GM23248 (cell line): ENCODE measurements at regions not wholly inside any gene's neighbourhood (a gene's known extent, or its start where the extent isn't known, plus 50 kb on each side); places are given as distances from the start of the nearest gene placed in this dataset.

ENCODE experiments used
- DNase-seq: peaks from one replicate; pipeline ENCODE4 v3.0.0-alpha.2; 2015
- H2AFZ ChIP-seq: fragments of 200-600 bp; sonication (generic); 2 replicates; pipeline ENCODE4 v1.6.1; 2016; ENCODE audit warnings: antibody characterized with exemption
- H3F3A ChIP-seq: fragments of 200-600 bp; sonication (generic); 2 replicates; pipeline ENCODE4 v1.6.1; 2016; ENCODE audit warnings: mild to moderate bottlenecking, antibody characterized with exemption, mixed run types; ENCODE audit not compliant: insufficient read depth
- H3K27ac ChIP-seq: fragments of 200-600 bp; sonication (generic); 2 replicates; pipeline ENCODE4 v1.5.1; 2016; ENCODE audit warnings: mild to moderate bottlenecking
- H3K27me3 ChIP-seq: fragments of 200-600 bp; sonication (generic); replicated peaks from 2 replicates; pipeline ENCODE4 v1.6.1; 2016; ENCODE audit warnings: mild to moderate bottlenecking; ENCODE audit not compliant: insufficient read depth
- H3K36me3 ChIP-seq: fragments of 200-600 bp; sonication (generic); 2 replicates; pipeline ENCODE4 v1.6.1; 2016; ENCODE audit warnings: low read depth, mild to moderate bottlenecking
- H3K4me1 ChIP-seq: fragments of 200-600 bp; sonication (generic); 2 replicates; pipeline ENCODE4 v1.6.1; 2016; ENCODE audit warnings: mild to moderate bottlenecking; ENCODE audit not compliant: insufficient read depth
- H3K4me2 ChIP-seq: fragments of 200-600 bp; sonication (generic); one replicate; pipeline ENCODE4 v1.6.1; 2016; ENCODE audit warnings: mild to moderate bottlenecking; ENCODE audit not compliant: unreplicated experiment
- H3K4me3 ChIP-seq: fragments of 200-600 bp; sonication (generic); 2 replicates; pipeline ENCODE4 v1.5.1; 2016; ENCODE audit warnings: mild to moderate bottlenecking
- H3K79me2 ChIP-seq: fragments of 200-600 bp; sonication (generic); 2 replicates; pipeline ENCODE4 v1.6.1; 2016; ENCODE audit warnings: mild to moderate bottlenecking; ENCODE audit not compliant: insufficient read depth
- H3K9ac ChIP-seq: fragments of 200-600 bp; sonication (generic); 2 replicates; pipeline ENCODE4 v1.6.1; 2016; ENCODE audit warnings: mild to moderate bottlenecking
- H3K9me2 ChIP-seq: fragments of 200-600 bp; sonication (generic); 2 replicates; pipeline ENCODE4 v1.6.1; 2016; ENCODE audit warnings: mixed run types, mild to moderate bottlenecking, moderate library complexity; ENCODE audit not compliant: insufficient read depth
- H3K9me3 ChIP-seq: fragments of 200-600 bp; sonication (generic); one replicate; pipeline ENCODE4 v1.6.1; 2017; ENCODE audit warnings: low read depth
- H4K20me1 ChIP-seq: fragments of 200-600 bp; sonication (generic); 2 replicates; pipeline ENCODE4 v1.6.0; 2016; ENCODE audit not compliant: insufficient read depth
- EZH2 ChIP-seq: fragments of 200-600 bp; sonication (generic); IDR thresholded peaks from 2 replicates; pipeline ENCODE4 v1.6.1; 2018; ENCODE audit warnings: antibody characterized with exemption, mild to moderate bottlenecking; ENCODE audit not compliant: insufficient read depth, poor library complexity, severe bottlenecking
- EZH2phosphoT487 ChIP-seq: fragments of 200-600 bp; sonication (generic); IDR thresholded peaks from 2 replicates; pipeline ENCODE4 v1.6.1; 2018; ENCODE audit warnings: antibody characterized with exemption, moderate library complexity, mild to moderate bottlenecking, low read depth; ENCODE audit not compliant: insufficient read depth
- WGBS, 2 experiments: methylation state at CpG; one replicate each; pipeline ENCODE4 v1.1.6; 2015 to 2017; ENCODE audit warnings: low lambda C conversion rate in 2 of 2, low coverage in 1 of 2; ENCODE audit errors: missing lambda C conversion rate in 2 of 2; 5-methylcytosine and 5-hydroxymethylcytosine counted together
- in situ Hi-C: fragments of 300-500 bp; cut with MboI; formaldehyde crosslinking; loops from 2 replicates; pipeline ENCODE4 v1.15.0; 2020

- TF ChIP-seq EZH2 (no peak), EZH2phosphoT487 (no peak)
- Histone ChIP-seq H3K27me3 (no peaks in the 10 kb centered on the region), H3K36me3 (no peaks in the 10 kb centered on the region), H3K9me3 (peaks cover 4% of the 10 kb centered on the region), H3K9ac (no peak overlapping the region), H3K4me2 (peak overlapping the region; percentile 39), H3K4me1 (peaks cover 29% of the 10 kb centered on the region), H3F3A (peaks cover 24% of the 10 kb centered on the region; the same call in 1 of the 2 replicates), H3K9me2 (no peaks in the 10 kb centered on the region), H2AFZ (no peak overlapping the region; the same call in 1 of the 2 replicates), H4K20me1 (no peaks in the 10 kb centered on the region), H3K4me3 (no peak overlapping the region), H3K79me2 (no peaks in the 10 kb centered on the region), H3K27ac (peak overlapping the region; percentile 77)
- DNase-seq: peak; percentile 85
- WGBS, 2 experiments: 80 to 82% methylated on average over 2 of the region's 2 CpGs
- in situ Hi-C loops: no loop called here
These were observed 140.1 kb upstream of the NR3C1 start for GRCh38 chr5:143543358-143544255.

- no peak for DNase-seq
These were observed 139.3 kb upstream of the NR3C1 start for GRCh38 chr5:143542798-143543144.

DNA sequence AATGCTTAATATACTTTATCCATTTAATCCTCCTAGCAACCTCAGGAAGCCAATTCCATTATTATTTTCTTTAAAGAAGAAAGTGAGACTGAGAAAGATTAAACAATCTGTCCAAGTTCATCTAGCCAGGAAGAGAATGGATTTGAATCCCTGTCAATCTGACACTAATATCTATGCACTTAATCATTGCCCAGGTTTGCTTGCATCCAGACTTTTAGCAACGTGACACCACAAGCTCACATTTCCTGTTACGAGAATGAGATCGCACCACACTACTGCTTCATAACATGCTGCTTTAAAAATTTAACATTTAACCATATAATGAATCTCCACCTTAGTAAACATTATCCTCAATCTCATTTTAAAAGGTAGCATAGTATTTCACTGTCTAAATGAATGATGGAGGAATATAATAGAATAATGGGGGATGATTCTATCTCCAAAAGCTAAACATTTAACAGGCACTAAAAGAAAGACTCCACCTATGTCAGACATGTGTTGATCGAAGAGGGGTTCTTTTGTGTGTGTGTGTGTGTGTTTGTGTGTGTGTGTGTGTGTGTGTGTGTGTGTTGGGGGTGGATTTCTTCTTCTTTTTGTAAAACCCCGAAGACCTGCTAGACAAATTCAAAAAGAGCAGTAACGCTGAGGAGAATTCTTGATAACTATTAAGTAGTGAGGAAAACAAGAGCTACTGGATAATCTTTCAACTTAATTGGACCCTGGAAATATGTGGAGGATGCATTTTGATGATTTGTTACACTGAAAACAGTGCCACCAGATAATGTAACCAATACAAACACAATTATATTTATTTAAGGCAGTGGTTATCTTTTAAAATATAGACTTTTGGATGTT, 138.7 kb upstream of the NR3C1 start:
- peaks cover 30% of the 10 kb centered on the region; the same call in 1 of the 2 replicates for H3F3A ChIP-seq
- no peaks in the 10 kb centered on the region for H3K36me3 ChIP-seq
- no peak overlapping the region for H3K9ac ChIP-seq
- no peak for DNase-seq
- peaks cover 34% of the 10 kb centered on the region for H3K4me1 ChIP-seq
- no peak overlapping the region for H2AFZ ChIP-seq
- H3K4me3 ChIP-seq: no peak overlapping the region
- H3K27me3 ChIP-seq: no peaks in the 10 kb centered on the region
- peaks cover 4% of the 10 kb centered on the region for H3K9me3 ChIP-seq
- H3K27ac ChIP-seq: no peak overlapping the region
- 85 to 88% methylated on average over 6 of the region's 6 CpGs for WGBS, 2 experiments
- H4K20me1 ChIP-seq: no peaks in the 10 kb centered on the region
- no peaks in the 10 kb centered on the region for H3K9me2 ChIP-seq
- no peaks in the 10 kb centered on the region for H3K79me2 ChIP-seq
- H3K4me2 ChIP-seq: no peak overlapping the region
- TF ChIP-seq EZH2phosphoT487: no peak
- TF ChIP-seq EZH2: no peak
- in situ Hi-C loops: no loop called here

More at GRCh38 chr5:143542798-143543144, 139.3 kb upstream of the NR3C1 start:
- Histone ChIP-seq H3K9ac (no peak overlapping the region), H3K4me1 (peaks cover 29% of the 10 kb centered on the region), H3K4me3 (no peak overlapping the region), H3K9me3 (peaks cover 4% of the 10 kb centered on the region), H3K9me2 (no peaks in the 10 kb centered on the region), H3F3A (peaks cover 24% of the 10 kb centered on the region; the same call in 1 of the 2 replicates), H2AFZ (no peak overlapping the region; the same call in 1 of the 2 replicates), H3K36me3 (no peaks in the 10 kb centered on the region), H3K27ac (no peak overlapping the region), H3K27me3 (no peaks in the 10 kb centered on the region), H3K4me2 (peak overlapping the region; percentile 39), H3K79me2 (no peaks in the 10 kb centered on the region), H4K20me1 (no peaks in the 10 kb centered on the region)
- no peak for TF ChIP-seq EZH2
- no peak for TF ChIP-seq EZH2phosphoT487
- in situ Hi-C loops: no loop called here
- 90 to 100% methylated on average over 3 of the region's 3 CpGs for WGBS, 2 experiments

GRCh38 chr5:143539742-143540141, 136.3 kb upstream of the NR3C1 start:
- no peak for DNase-seq

More at GRCh38 chr5:143539742-143540141, 136.3 kb upstream of the NR3C1 start:
- H3K9me2 ChIP-seq: no peaks in the 10 kb centered on the region
- TF ChIP-seq EZH2phosphoT487 (no peak), EZH2 (no peak)
- H3K9ac ChIP-seq: no peak overlapping the region
- peaks cover 43% of the 10 kb centered on the region for H3K4me1 ChIP-seq
- H3K27me3 ChIP-seq: no peaks in the 10 kb centered on the region
- H3K36me3 ChIP-seq: no peaks in the 10 kb centered on the region
- H4K20me1 ChIP-seq: no peaks in the 10 kb centered on the region
- in situ Hi-C loops: no loop called here
- no peak overlapping the region for H3K4me3 ChIP-seq
- no peak overlapping the region for H3K4me2 ChIP-seq
- H3K9me3 ChIP-seq: no peaks in the 10 kb centered on the region
- H3K27ac ChIP-seq: no peak overlapping the region
- H3F3A ChIP-seq: peaks cover 29% of the 10 kb centered on the region; the same call in 1 of the 2 replicates
- H3K79me2 ChIP-seq: no peaks in the 10 kb centered on the region
- no peak overlapping the region for H2AFZ ChIP-seq
